Frontal cortex (tissue), 3 donors: ENCODE measurements at regions not wholly inside any gene's neighbourhood (a gene's known extent, or its start where the extent isn't known, plus 50 kb on each side); places are given as distances from the start of the nearest gene placed in this dataset.

Source experiments
- DNase-seq, 2 donors: peaks; one replicate each; pipeline ENCODE4 v3.0.0; 2012; ENCODE audit warnings: low spot score in 2 of 2
- FAIRE-seq: peaks from 2 replicates; lab custom pipeline; 2012; peaks lifted over from hg19 to GRCh38; lab: Jason Lieb, UNC
- donor health status: control.
- donor health status: control.
- donor health status: control.

- DNase-seq: no peak
- FAIRE-seq: no peak
Measured at GRCh38 chr2:56505885-56506284, 322.1 kb downstream of the CCDC85A start.

- no peak for DNase-seq
- FAIRE-seq: no peak
Measured at GRCh38 chr2:56508662-56509061, 324.9 kb downstream of the CCDC85A start.

GRCh38 chr2:56510610-56511009 is 326.8 kb downstream of the CCDC85A start:
- FAIRE-seq (no peak), DNase-seq (no peak)

- DNase-seq: no peak
- no peak for FAIRE-seq
Measured at GRCh38 chr2:56515399-56515798, 331.6 kb downstream of the CCDC85A start.

GRCh38 chr2:56519806-56520205 is 336.0 kb downstream of the CCDC85A start:
- FAIRE-seq (no peak), DNase-seq (no peak)

- FAIRE-seq: no peak
- DNase-seq: no peak
Measured at GRCh38 chr2:56522605-56523089, 338.9 kb downstream of the CCDC85A start.

GRCh38 chr2:56523816-56524215 is 340.0 kb downstream of the CCDC85A start:
- DNase-seq: no peak
- no peak for FAIRE-seq

GRCh38 chr2:56531668-56532420 is 348.1 kb downstream of the CCDC85A start:
- DNase-seq (no peak), FAIRE-seq (no peak)

GRCh38 chr2:56534321-56534720 is 350.5 kb downstream of the CCDC85A start:
- DNase-seq: no peak
- FAIRE-seq: no peak

- DNase-seq (no peak), FAIRE-seq (no peak)
Measured at GRCh38 chr2:56537756-56538155, 354.0 kb downstream of the CCDC85A start.

GRCh38 chr2:56539618-56540017 is 355.8 kb downstream of the CCDC85A start:
- no peak for FAIRE-seq

GRCh38 chr2:56540467-56540866 is 356.7 kb downstream of the CCDC85A start:
- DNase-seq (no peak), FAIRE-seq (no peak)

More at GRCh38 chr2:56539618-56540017, 355.8 kb downstream of the CCDC85A start:
- no peak for DNase-seq

GRCh38 chr2:56540916-56541315 is 357.1 kb downstream of the CCDC85A start:
- FAIRE-seq (no peak), DNase-seq (no peak)

- no peak for FAIRE-seq
- no peak for DNase-seq
Measured at GRCh38 chr2:56542213-56542612, 358.4 kb downstream of the CCDC85A start.

- FAIRE-seq: no peak
Measured at GRCh38 chr2:56565143-56565542, 381.4 kb downstream of the CCDC85A start.

GRCh38 chr2:56571074-56571473 is 387.3 kb downstream of the CCDC85A start:
- no peak for DNase-seq
- no peak for FAIRE-seq

More at GRCh38 chr2:56565143-56565542, 381.4 kb downstream of the CCDC85A start:
- no peak for DNase-seq

GRCh38 chr2:56576001-56576400 is 392.2 kb downstream of the CCDC85A start:
- no peak for DNase-seq
- FAIRE-seq: no peak

GRCh38 chr2:56580242-56580641 is 396.5 kb downstream of the CCDC85A start:
- no peak for FAIRE-seq
- no peak for DNase-seq

- no peak for DNase-seq
- FAIRE-seq: no peak
Measured at GRCh38 chr2:56582570-56582969, 398.8 kb downstream of the CCDC85A start.

GRCh38 chr2:56583796-56584315 is 400.1 kb downstream of the CCDC85A start:
- FAIRE-seq: no peak

GRCh38 chr2:56587456-56587855 is 403.7 kb downstream of the CCDC85A start:
- DNase-seq: no peak
- no peak for FAIRE-seq

More at GRCh38 chr2:56583796-56584315, 400.1 kb downstream of the CCDC85A start:
- no peak for DNase-seq

GRCh38 chr2:56589194-56589593 is 405.4 kb downstream of the CCDC85A start:
- DNase-seq: no peak
- FAIRE-seq: no peak
